CD4-positive, alpha-beta T cell treated with Interleukin-4 for 1 hour (primary cell): ENCODE measurements at regions not wholly inside any gene's neighbourhood (a gene's known extent, or its start where the extent isn't known, plus 50 kb on each side); places are given as distances from the start of the nearest gene placed in this dataset.
"Not testable (repeated sequence)": the region's sequence is repeated elsewhere in the genome, so short reads cannot be mapped to it uniquely, and the experiment has no call there.

Source experiments
- DNase-seq, 2 donors: peaks; one replicate each; pipeline ENCODE4 v3.0.0-alpha.2; 2020 to 2022

GRCh38 chr2:40955635-40956034, 503.7 kb upstream of the SLC8A1 start:
- DNase-seq, result no peak

- DNase-seq, result peak in 1 of 2 donors; percentile 32
Measured at GRCh38 chr2:40957508-40957907, 505.6 kb upstream of the SLC8A1 start.

GRCh38 chr2:40962026-40962425, 510.1 kb upstream of the SLC8A1 start:
- DNase-seq, result no peak

DNA sequence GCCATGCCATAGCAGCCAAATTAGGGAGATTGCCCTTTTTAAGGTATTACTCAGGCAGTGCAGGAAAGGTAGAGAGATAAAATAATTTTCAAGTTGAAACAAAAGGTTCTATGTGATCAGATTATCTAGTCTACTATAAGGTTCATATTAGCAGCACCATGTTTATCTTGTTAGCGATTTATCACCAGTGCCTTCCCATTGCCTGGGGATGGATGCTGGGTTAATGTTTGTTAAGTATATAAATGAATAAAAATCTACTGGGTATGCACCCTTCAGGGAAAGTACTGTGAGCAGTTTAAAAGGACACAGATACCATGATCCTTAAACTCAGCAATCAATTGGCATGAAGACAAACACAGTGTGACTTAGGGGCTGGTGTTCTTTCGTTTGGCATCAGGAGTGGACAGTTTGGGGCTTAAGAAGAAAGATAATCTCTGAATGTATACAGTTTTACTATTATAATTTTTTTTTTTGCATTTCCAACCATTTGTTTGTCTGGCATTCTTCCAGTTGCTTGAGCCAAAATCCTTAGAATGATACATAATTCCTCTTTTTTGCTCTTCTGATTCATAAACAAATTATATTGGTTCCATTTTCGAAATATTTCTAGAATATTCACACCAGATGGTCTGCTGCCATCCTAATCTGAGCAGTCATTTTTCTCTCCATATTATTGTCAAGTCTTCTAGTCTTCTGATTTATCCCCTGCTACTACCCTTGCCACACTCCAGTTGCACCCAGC, 512.8 kb upstream of the SLC8A1 start:
- DNase-seq, result no peak

GRCh38 chr2:40967451-40967850, 515.6 kb upstream of the SLC8A1 start:
- no peak for DNase-seq

- DNase-seq, result no peak
Measured at GRCh38 chr2:40975151-40975550, 523.3 kb upstream of the SLC8A1 start.

- no peak for DNase-seq
Measured at GRCh38 chr2:40997362-40997761, 545.5 kb upstream of the SLC8A1 start.

GRCh38 chr2:41000374-41000773, 548.5 kb upstream of the SLC8A1 start:
- no peak for DNase-seq

DNA sequence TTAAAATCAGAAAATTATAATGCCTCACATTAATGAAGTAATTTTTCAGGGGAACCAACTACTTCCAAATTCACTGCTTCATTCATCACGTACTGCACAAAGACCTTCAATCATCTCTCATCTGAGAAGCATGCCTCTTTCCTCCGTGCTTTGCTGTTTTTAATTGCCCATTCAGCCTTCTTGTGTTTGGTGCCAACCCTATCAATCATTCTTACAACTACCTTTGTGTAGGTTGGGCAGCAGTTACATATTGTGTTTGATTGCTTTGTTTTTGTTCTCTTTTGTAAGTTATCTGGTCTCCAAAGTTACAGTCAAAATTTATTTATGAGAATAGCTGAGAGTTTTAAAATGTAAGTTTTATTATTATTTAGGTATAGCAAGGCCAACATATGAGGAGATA, 549.0 kb upstream of the SLC8A1 start:
- DNase-seq, result no peak

DNA sequence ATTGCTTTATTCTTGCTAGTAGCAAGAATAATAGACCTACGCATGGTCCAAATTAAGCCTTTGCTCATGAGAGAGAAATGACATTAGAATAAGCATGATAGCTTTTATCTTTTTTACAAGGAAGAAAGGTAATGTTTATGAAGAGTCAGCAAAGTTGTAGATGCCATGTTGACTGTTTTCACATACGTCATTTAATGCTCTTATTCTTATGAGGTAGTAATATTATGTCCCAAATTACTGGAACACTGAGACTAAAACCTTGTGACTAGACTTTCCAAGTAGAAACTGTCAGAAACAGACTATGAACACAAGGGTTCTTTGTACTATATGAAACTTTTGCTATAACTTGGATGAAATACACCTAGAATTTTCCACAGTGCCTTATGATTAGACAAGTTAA, 552.8 kb upstream of the SLC8A1 start:
- DNase-seq, result no peak

- no peak for DNase-seq
Measured at GRCh38 chr2:41020358-41020757, 568.5 kb upstream of the SLC8A1 start.

DNA sequence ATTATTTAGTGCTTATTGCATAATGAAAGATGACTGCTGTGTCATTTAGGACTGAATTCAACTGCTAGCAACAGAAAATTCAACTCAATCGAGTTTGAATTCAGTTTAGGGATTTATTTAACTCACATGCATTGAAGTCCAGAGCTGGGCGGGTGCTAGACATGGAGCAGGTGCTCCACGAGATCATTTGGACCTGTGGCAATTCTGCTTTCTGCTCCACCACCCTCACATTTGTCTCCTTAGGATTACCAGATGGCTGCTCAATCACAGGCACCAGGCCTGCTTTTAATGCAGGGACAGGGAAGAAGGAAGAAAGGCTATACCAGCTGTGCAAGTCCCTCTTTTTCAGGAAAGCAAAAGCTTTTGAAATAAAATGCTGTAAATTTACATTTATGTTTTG, 572.9 kb upstream of the SLC8A1 start:
- DNase-seq, result no peak

DNA sequence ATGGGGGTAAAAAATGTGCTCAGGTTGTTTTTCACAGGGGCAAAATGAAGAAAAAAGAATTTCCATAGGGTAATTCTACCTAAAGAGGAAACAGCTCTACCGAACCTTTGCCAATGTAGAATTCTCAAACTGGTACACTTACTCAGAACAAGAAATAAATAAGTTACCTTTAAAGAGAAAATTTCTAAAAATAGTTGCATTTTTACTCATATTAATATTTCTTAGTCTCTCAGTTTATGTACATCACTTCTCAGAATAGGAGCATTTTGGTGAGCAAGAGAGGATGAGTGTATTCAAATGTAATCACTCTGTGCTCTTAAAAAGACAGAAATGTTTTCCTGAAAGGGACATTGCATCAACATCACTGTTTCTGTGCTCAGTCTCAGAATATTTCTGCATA, 574.7 kb upstream of the SLC8A1 start:
- no peak for DNase-seq

DNA sequence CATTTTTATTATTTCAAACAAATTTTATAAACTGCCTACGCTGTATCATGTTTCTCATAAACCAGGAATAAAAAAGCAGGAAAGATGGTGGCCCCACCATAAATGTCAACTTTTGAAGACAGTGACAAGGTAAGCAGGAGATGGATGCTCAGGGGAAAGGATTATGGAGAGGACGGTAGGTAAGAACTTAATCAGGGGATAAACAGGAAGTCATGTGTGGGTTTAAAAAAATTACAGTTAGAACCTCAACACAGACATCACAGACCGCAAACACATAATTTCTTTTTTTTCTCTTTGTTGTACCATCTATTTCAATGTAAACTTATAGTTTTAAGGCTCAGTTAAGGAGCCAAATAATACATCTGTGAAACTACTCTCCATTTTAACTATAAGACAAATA, 575.2 kb upstream of the SLC8A1 start:
- DNase-seq, result no peak

DNA sequence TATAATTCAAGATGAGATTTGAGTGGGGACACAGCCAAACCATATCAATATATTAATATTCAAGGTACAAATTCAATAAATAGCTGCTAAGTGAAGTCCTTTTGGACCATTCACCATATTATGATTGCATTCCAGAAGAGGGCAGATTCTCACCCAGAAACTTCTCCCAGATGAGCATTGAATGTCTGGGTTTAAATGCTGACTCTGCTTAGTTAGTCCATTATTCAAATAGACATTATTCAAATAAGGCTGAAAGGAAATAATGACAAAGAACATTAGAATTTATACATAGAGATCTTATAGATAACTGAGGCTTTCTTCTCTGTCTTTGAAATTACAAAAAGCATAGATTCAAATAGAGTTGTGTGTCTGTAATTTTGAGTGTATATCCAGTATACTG, 579.4 kb upstream of the SLC8A1 start:
- no peak for DNase-seq

- no peak for DNase-seq
Measured at GRCh38 chr2:41032715-41033114, 580.8 kb upstream of the SLC8A1 start.

DNA sequence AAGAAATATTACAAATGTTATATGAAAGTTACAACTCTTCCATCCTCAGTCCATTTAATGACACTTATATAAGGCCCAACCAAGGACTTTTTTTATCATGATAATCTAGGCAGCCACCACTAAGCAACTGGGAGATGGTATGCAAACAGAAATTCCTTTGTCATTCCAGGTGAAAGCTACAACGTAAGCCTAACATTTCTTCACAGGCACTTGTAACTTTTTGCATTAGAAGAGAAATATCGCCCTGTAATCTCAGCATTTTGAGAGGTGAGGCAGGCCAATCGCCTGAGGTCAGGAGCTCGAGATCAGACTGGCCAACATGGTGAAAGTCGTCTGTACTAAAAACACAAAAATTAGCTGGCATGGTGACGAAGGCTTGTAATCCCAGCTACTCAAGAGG, 581.2 kb upstream of the SLC8A1 start:
- DNase-seq, result no peak

DNA sequence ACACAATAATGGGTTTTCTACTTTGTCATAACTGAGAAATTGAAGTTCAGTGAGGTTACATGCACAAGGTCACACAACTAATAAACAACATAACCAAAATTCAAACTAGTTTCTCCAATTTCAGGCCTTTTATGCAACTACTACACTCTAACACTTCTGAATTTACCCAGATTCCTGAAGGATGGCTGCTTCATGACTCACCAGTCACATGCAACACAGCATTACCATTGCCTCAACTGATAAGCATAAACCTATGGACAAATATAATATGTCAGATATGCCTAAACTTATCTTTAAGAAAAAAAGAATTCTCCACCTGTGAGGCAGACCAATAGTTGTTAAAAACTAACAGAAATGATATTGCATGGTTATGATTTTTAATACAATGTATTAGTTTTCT, 586.5 kb upstream of the SLC8A1 start:
- DNase-seq, result no peak

GRCh38 chr2:41039750-41040149, 587.9 kb upstream of the SLC8A1 start:
- DNase-seq, result not testable (repeated sequence)

- no peak for DNase-seq
Measured at GRCh38 chr2:41040782-41041520, 589.1 kb upstream of the SLC8A1 start.

GRCh38 chr2:41042343-41042742, 590.5 kb upstream of the SLC8A1 start:
- no peak for DNase-seq

GRCh38 chr2:41061356-41061755, 609.5 kb upstream of the SLC8A1 start:
- no peak for DNase-seq

- DNase-seq, result no peak
Measured at GRCh38 chr2:41062336-41062735, 610.4 kb upstream of the SLC8A1 start.

DNA sequence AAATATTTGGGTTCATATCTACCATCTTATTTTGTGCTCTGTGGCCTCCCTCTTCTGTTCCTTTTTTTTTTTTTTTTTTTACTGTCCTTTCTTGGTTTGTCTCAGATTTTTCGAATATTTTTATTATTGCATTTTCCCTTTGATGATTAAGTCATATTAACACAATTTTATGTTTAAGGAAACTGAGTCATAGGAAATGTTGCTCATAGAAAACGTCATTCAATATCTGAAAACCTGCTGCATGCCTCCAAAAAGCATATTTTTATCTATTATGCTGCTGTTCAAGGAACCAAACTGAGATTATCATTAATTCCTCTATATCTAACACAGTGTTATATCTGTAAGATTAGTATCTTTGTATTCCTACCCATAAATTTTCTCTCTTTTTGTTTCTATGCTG, 614.3 kb upstream of the SLC8A1 start:
- DNase-seq, result no peak

DNA sequence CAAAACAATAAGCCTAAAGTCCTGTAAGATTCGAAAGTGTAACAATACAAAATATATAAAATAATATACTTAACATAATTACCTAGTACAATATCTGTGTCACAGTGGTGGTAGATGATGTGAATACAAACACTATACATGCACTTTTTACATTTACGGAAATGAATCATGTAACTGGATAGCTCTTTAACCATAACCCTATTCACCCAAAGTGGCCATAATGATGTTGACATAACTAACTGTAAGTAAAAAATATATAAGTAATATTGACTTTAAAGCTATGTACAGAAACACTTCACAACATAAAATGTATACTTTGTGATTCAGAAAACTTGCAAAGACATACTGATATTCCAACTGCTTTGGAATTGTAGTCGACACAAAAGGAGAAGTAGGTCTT, 616.9 kb upstream of the SLC8A1 start:
- no peak for DNase-seq
